Sigmoid colon (tissue), 4 donors: ENCODE measurements at regions not wholly inside any gene's neighbourhood (a gene's known extent, or its start where the extent isn't known, plus 50 kb on each side); places are given as distances from the start of the nearest gene placed in this dataset.

Experiments
- CTCF ChIP-seq, 4 experiments: fragments of 450-650 bp in 3 of 4; fragments of 200-600 bp in 1 of 4; IDR thresholded peaks; one replicate each; pipeline ENCODE4 v1.5.1; 2016 to 2019; ENCODE audit warnings: antibody characterized with exemption in 4 of 4, mild to moderate bottlenecking in 3 of 4, moderate library complexity in 2 of 4
- POLR2A ChIP-seq, 2 donors: fragments of 450-650 bp; IDR thresholded peaks; one replicate each; pipeline ENCODE4 v1.6.1; 2016; ENCODE audit warnings: antibody characterized with exemption in 2 of 2, mild to moderate bottlenecking in 2 of 2, moderate library complexity in 2 of 2
- POLR2AphosphoS5 ChIP-seq, 4 donors: sonication (generic); formaldehyde crosslinking; IDR thresholded peaks; one replicate each; pipeline ENCODE4 v1.6.1; 2017; ENCODE audit warnings: antibody characterized with exemption in 4 of 4

- TF ChIP-seq CTCF (IDR thresholded peaks at IDR 0.05) (no peak), POLR2A (IDR thresholded peaks at IDR 0.05) (no peak), POLR2AphosphoS5 (IDR thresholded peaks at IDR 0.05) (no peak)
These were observed 1173.6 kb downstream of the KCNT2 start for GRCh38 chr1:195434566-195435203.
